SK-N-SH treated with all-trans-retinoic acid at 6 μM for 48 hours (cell line): ENCODE measurements at regions not wholly inside any gene's neighbourhood (a gene's known extent, or its start where the extent isn't known, plus 50 kb on each side); places are given as distances from the start of the nearest gene placed in this dataset.

Experiments
- ATAC-seq: fragments of 200-7000 bp; cut with Tn5 transposase; 3 replicates; pipeline ENCODE4 v1.9.1; 2020; ENCODE audit warnings: mild to moderate bottlenecking, moderate library complexity
- ARNTL ChIP-seq: fragments of 450-650 bp; formaldehyde crosslinking; IDR thresholded peaks from 2 replicates; pipeline ENCODE4 v1.5.0; 2020; ENCODE audit warnings: low read depth, mild to moderate bottlenecking, moderate library complexity, borderline replicate concordance
- BACH2 ChIP-seq: fragments of 250-450 bp; sonication (Bioruptor Pico); IDR thresholded peaks from 2 replicates; pipeline ENCODE4 v1.9.0; 2021; ENCODE audit warnings: mild to moderate bottlenecking, borderline replicate concordance
- CREB5 ChIP-seq: fragments of 250-450 bp; sonication (Bioruptor Pico); IDR thresholded peaks from 2 replicates; pipeline ENCODE4 v1.5.1; 2020; ENCODE audit warnings: low read depth, mild to moderate bottlenecking, moderate library complexity
- CSDC2 ChIP-seq: fragments of 250-450 bp; sonication (Bioruptor Pico); IDR thresholded peaks from 2 replicates; pipeline ENCODE4 v1.5.0; 2020; ENCODE audit warnings: mild to moderate bottlenecking, moderate library complexity
- CSRNP3 ChIP-seq: fragments of 250-450 bp; sonication (Bioruptor Pico); IDR thresholded peaks from 2 replicates; pipeline ENCODE4 v1.5.1; 2021; ENCODE audit warnings: mild to moderate bottlenecking, moderate library complexity
- ESRRG ChIP-seq: fragments of 250-450 bp; sonication (Bioruptor Pico); IDR thresholded peaks from 2 replicates; pipeline ENCODE4 v1.6.1; 2021; ENCODE audit warnings: mild to moderate bottlenecking
- GLIS3 ChIP-seq: fragments of 250-450 bp; sonication (Bioruptor Pico); IDR thresholded peaks from 2 replicates; pipeline ENCODE4 v1.5.0; 2020; ENCODE audit warnings: mild to moderate bottlenecking, moderate library complexity
- ISL1 ChIP-seq: fragments of 250-450 bp; sonication (Bioruptor Pico); IDR thresholded peaks from 2 replicates; pipeline ENCODE4 v2.1.2; 2022; ENCODE audit warnings: mild to moderate bottlenecking, moderate library complexity
- OSR1 ChIP-seq: fragments of 250-450 bp; sonication (Bioruptor Pico); IDR thresholded peaks from 2 replicates; pipeline ENCODE4 v1.8.0; 2022; ENCODE audit warnings: moderate library complexity, mild to moderate bottlenecking, inconsistent platforms
- PATZ1 ChIP-seq: fragments of 250-450 bp; sonication (Bioruptor Pico); IDR thresholded peaks from 2 replicates; pipeline ENCODE4 v1.8.0; 2020; ENCODE audit warnings: mild to moderate bottlenecking, moderate library complexity, borderline replicate concordance
- POU6F1 ChIP-seq: fragments of 250-450 bp; sonication (Bioruptor Pico); IDR thresholded peaks from 2 replicates; pipeline ENCODE4 v1.8.0; 2021; ENCODE audit warnings: low read depth, mild to moderate bottlenecking, moderate library complexity, borderline replicate concordance
- RARB ChIP-seq: fragments of 250-450 bp; sonication (Bioruptor Pico); IDR thresholded peaks from 2 replicates; pipeline ENCODE4 v1.8.0; 2021; ENCODE audit warnings: mild to moderate bottlenecking, moderate library complexity
- SNAI2 ChIP-seq: fragments of 250-450 bp; sonication (Bioruptor Pico); IDR thresholded peaks from 2 replicates; pipeline ENCODE4 v1.5.0; 2020; ENCODE audit warnings: mild to moderate bottlenecking, moderate library complexity
- TCF4 ChIP-seq: fragments of 250-450 bp; sonication (Bioruptor Pico); IDR thresholded peaks from 2 replicates; pipeline ENCODE4 v1.8.0; 2021; ENCODE audit warnings: mild to moderate bottlenecking, moderate library complexity, borderline replicate concordance
- TOX ChIP-seq: fragments of 250-450 bp; sonication (Bioruptor Pico); IDR thresholded peaks from 2 replicates; pipeline ENCODE4 v1.8.0; 2021; ENCODE audit warnings: mild to moderate bottlenecking, moderate library complexity, borderline replicate concordance
- TSHZ2 ChIP-seq: fragments of 250-450 bp; sonication (Bioruptor Pico); IDR thresholded peaks from 2 replicates; pipeline ENCODE4 v1.5.0; 2020; ENCODE audit warnings: mild to moderate bottlenecking, moderate library complexity
- ZC3H10 ChIP-seq: fragments of 250-450 bp; sonication (Bioruptor Pico); IDR thresholded peaks from 2 replicates; pipeline ENCODE4 v1.5.1; 2021; ENCODE audit warnings: mild to moderate bottlenecking, moderate library complexity
- ZFP30 ChIP-seq: fragments of 450-650 bp; formaldehyde crosslinking; IDR thresholded peaks from 2 replicates; pipeline ENCODE4 v1.5.0; 2022; ENCODE audit warnings: mild to moderate bottlenecking, moderate library complexity
- ZNF565 ChIP-seq: fragments of 450-650 bp; formaldehyde crosslinking; conservative IDR thresholded peaks from 2 replicates; pipeline ENCODE4 v1.5.0; 2020; ENCODE audit warnings: low read depth, mild to moderate bottlenecking, moderate library complexity
- ZNF70 ChIP-seq: fragments of 450-650 bp; formaldehyde crosslinking; IDR thresholded peaks from 2 replicates; pipeline ENCODE4 v1.5.0; 2020; ENCODE audit warnings: mild to moderate bottlenecking, moderate library complexity
- ZNF8 ChIP-seq: fragments of 450-650 bp; formaldehyde crosslinking; IDR thresholded peaks from 2 replicates; pipeline ENCODE4 v1.5.0; 2020; ENCODE audit warnings: mild to moderate bottlenecking, moderate library complexity

GRCh38 chr10:90051053-90051452 lies 349.7 kb downstream of the KIF20B start:
- TF ChIP-seq ESRRG (CRISPR knock-in tag), result no peak
- TF ChIP-seq ARNTL, result no peak
- TF ChIP-seq PATZ1 (CRISPR knock-in tag), result no peak
- no peak for TF ChIP-seq ZNF70 (CRISPR knock-in tag)
- TF ChIP-seq ZNF8 (CRISPR knock-in tag), result no peak
- no peak for TF ChIP-seq CREB5
- no peak for TF ChIP-seq OSR1 (CRISPR knock-in tag)
- TF ChIP-seq ZNF565, result no peak
- TF ChIP-seq CSDC2 (CRISPR knock-in tag), result no peak
- ATAC-seq, result no peak

GRCh38 chr10:90051474-90051873 lies 350.1 kb downstream of the KIF20B start:
- TF ChIP-seq CREB5 (no peak), CSDC2 (CRISPR knock-in tag) (no peak), ISL1 (CRISPR knock-in tag) (no peak)
- no peak for ATAC-seq

- ATAC-seq, result no peak
- no peak for TF ChIP-seq CSRNP3 (CRISPR knock-in tag)
- TF ChIP-seq ZFP30 (CRISPR knock-in tag), result no peak
- TF ChIP-seq ARNTL, result no peak
- TF ChIP-seq SNAI2 (CRISPR knock-in tag), result no peak
- TF ChIP-seq GLIS3 (CRISPR knock-in tag), result no peak
- no peak for TF ChIP-seq PATZ1 (CRISPR knock-in tag)
- TF ChIP-seq POU6F1 (CRISPR knock-in tag), result no peak
- no peak for TF ChIP-seq ZC3H10
- TF ChIP-seq BACH2, result no peak
- no peak for TF ChIP-seq TCF4 (CRISPR knock-in tag)
- TF ChIP-seq TSHZ2 (CRISPR knock-in tag), result no peak
- no peak for TF ChIP-seq ZNF565
- TF ChIP-seq ISL1 (CRISPR knock-in tag), result no peak
- no peak for TF ChIP-seq TOX
- TF ChIP-seq RARB (CRISPR knock-in tag), result no peak
These were observed 361.4 kb downstream of the KIF20B start for GRCh38 chr10:90062786-90063185.
